22Rv1 (cell line): ENCODE measurements at regions not wholly inside any gene's neighbourhood (a gene's known extent, or its start where the extent isn't known, plus 50 kb on each side); places are given as distances from the start of the nearest gene placed in this dataset.

Experiments
- H3K27ac ChIP-seq: fragments of 450-650 bp; 2 replicates; pipeline ENCODE4 v1.5.1; 2017
- ZFX ChIP-seq: fragments of 450-650 bp; IDR thresholded peaks from 2 replicates; pipeline ENCODE4 v1.6.1; 2017; ENCODE audit warnings: antibody characterized with exemption, borderline replicate concordance
- TF ChIP-seq, protein P1 (sequence below): fragments of 450-650 bp; IDR thresholded peaks from 2 replicates; pipeline ENCODE4 v1.5.1; 2017; ENCODE audit warnings: mild to moderate bottlenecking

DNA sequence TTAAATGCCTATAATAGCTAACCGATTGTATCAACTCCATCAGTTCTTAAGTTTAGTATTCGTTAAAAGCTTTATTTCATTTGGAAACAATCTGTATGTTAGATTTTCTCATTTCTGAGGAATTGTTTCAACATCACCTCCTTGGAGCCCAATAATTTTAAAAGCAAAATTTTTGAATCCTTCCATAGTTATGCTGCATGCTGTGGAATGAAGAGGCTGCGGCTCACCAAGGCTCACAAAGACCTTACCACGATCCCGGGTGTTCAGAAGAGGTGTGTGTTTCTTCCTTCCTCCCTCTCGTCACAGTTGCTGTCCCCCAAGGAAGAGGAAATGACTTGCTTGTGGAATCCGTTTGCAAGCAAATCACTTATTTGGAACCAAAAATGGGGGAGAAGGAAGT is 143.8 kb downstream of the FGF1 start:
- no peak for TF ChIP-seq ZFX
- TF ChIP-seq, protein P1, sequence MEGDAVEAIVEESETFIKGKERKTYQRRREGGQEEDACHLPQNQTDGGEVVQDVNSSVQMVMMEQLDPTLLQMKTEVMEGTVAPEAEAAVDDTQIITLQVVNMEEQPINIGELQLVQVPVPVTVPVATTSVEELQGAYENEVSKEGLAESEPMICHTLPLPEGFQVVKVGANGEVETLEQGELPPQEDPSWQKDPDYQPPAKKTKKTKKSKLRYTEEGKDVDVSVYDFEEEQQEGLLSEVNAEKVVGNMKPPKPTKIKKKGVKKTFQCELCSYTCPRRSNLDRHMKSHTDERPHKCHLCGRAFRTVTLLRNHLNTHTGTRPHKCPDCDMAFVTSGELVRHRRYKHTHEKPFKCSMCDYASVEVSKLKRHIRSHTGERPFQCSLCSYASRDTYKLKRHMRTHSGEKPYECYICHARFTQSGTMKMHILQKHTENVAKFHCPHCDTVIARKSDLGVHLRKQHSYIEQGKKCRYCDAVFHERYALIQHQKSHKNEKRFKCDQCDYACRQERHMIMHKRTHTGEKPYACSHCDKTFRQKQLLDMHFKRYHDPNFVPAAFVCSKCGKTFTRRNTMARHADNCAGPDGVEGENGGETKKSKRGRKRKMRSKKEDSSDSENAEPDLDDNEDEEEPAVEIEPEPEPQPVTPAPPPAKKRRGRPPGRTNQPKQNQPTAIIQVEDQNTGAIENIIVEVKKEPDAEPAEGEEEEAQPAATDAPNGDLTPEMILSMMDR: no peak
- no peak overlapping the region for H3K27ac ChIP-seq

DNA sequence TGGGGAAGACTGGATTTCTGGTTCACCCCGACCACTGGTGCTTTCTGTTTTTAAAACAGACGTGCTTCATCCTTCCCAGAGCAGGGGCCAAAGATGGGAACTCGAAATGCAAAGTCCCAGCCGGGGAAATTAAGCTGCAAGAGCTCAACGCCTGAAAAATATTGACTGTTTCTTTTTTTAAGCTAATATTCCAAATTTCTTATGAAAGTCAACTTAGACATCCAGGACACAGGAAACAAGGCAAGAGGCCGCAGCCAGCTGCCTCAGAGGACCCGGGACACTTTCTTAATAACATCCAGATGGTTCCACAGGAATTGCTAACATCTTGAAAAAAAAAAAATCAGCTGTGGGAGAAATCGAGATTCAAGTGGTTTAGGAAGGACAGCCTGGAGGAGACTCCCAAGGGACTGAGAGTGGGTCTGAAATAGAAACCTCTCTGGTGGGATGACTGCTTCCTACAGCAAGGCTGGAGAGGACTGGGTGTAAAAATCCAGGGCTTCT is 144.9 kb downstream of the FGF1 start:
- no peak for TF ChIP-seq ZFX
- TF ChIP-seq, protein P1: no peak
- no peak overlapping the region for H3K27ac ChIP-seq

DNA sequence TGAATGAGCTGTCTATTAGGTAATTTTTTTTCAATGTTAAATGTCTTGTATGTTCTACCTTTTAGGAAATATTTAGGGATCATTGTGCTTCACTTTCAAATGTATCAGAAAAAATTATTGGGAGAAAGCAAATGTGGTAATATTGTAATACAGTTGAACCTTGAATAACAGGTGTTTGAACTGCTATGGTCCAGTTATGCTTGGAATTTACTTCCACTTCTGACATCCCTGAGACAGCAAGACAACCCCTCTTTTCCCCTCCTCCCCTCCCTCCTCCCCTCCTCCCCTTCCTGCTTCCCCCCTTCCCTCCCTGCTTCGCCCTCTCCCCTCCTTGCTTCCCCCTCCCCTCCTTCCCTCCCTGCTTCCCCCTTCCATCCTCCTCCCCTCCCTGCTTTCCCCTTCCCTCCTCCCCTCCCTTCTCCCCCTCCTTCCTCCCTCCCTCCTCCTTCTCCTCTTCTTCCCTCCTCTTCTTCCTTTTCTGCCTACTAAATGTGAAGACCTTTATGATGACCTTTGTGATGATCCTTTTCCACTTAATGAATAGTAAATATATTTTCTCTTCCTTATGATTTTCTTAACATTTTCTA is 146.6 kb downstream of the FGF1 start:
- TF ChIP-seq, protein P1: no peak
- no peak for TF ChIP-seq ZFX

DNA sequence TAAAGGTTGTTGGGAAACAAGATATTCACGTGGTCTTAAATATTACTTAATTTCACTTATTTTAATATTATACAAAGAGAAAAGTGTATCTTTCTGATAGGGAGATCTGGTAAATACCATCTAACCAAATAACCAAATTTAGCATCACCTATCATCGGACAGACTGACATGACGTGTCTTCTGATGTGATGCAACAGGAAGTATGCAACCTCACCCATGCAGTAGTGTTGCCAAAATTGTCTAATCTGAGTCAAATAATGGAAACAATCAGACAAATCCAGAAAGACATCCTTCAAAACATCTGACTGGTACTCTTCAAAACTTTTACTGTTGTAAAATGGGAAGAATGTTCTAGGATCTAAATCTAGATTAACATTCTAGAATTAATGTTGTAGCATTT is 148.0 kb downstream of the FGF1 start:
- TF ChIP-seq, protein P1: no peak
- no peak for TF ChIP-seq ZFX

More for the DNA sequence above, 146.6 kb downstream of the FGF1 start:
- H3K27ac ChIP-seq: no peak overlapping the region

DNA sequence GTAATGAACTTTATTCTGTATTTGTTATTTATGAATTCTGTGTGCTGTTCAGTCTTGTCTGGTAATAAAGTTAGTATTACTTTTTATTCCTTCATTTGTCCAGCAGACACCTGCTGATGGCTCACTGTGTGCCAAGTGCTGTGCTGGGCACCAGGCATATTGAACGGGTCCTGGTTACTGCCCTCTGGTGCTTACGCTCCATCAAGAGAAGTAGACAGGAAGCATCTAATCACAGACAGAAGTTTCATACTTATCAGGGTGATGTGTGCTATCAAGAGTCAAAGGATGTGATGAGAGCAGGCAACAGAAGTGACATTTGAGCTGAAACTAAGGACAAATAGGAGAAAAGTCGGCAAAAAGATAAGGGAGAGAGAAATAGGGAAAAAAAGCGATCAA is 153.1 kb downstream of the FGF1 start:
- no peak overlapping the region for H3K27ac ChIP-seq
- no peak for TF ChIP-seq ZFX
- TF ChIP-seq, protein P1: no peak

More for the DNA sequence above, 148.0 kb downstream of the FGF1 start:
- no peak overlapping the region for H3K27ac ChIP-seq

DNA sequence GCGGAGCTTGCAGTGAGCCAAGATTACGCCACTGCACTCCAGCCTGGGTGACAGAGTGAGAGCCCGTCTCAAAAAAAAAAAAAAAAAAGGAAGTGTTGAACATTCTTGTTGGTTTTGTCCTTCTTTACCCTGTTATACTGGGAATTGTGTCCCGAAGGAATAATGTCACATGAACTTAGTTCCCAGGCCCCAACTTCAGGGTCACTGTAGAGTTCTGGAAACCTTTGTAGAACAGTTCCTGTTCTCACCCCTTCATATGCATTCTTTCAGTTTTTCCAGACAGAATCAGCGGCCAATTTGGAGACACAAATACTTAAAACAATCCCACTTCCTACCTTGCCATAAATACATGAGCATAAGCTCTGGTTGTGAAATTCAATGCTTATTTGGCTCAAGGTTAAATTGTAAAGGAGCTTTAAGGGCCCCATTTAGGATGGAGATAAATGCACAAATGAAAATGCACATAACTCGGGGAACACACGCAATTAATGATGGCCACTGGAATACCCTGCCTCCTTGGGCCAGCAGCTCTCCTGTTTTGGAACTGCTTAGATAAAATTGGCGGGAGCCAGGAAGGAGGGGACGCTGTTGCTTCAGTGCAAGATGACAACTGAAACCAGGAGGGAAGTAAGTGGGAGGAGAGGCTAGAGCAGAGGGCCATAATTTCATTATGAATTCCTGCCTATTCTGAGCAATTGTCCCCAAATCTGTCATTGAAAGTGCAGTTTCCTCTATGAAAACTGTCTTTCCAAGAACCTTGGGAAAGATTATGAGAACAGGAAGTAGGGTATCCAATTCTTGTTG is 153.7 kb downstream of the FGF1 start:
- TF ChIP-seq, protein P1: no peak
- TF ChIP-seq ZFX: no peak
- H3K27ac ChIP-seq: no peak overlapping the region

DNA sequence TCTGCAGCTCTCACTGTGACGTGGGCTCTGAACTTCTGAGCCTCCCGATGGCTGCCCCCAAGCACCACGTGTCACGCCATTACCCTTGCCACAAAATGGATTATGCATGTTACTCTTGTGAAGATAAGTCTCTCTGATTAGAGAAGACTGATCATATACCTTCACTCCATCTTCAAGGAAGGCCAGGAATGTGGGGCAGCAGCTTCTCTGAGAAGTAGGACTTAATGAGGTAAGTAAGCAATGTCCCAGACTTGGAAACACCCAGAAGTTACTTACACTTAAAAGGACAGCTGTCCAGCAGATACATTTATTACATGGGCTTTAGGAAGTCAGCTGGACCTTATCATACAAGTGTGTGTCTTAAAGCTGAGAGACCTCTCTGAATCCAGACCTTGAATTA is 155.0 kb downstream of the FGF1 start:
- no peak overlapping the region for H3K27ac ChIP-seq

More for the DNA sequence above, 155.0 kb downstream of the FGF1 start:
- TF ChIP-seq, protein P1: no peak
- no peak for TF ChIP-seq ZFX
